ENCODE measurements at regions not wholly inside any gene's neighbourhood (a gene's known extent, or its start where the extent isn't known, plus 50 kb on each side); places are given as distances from the start of the nearest gene placed in this dataset.

- WGBS, 2 donors = 45 to 61% methylated on average over 5 of the region's 5 CpGs
- TF ChIP-seq EP300 (IDR thresholded peaks at IDR 0.05) = no peak
- no peak for TF ChIP-seq POLR2A (IDR thresholded peaks at IDR 0.05)
- TF ChIP-seq POLR2AphosphoS5 (IDR thresholded peaks at IDR 0.05) = no peak
- no peak for TF ChIP-seq CTCF (IDR thresholded peaks at IDR 0.05)
Measured at GRCh38 chr7:69328516-69328915, 269.8 kb upstream of the AUTS2 start.

GRCh38 chr7:69334701-69335100, 263.6 kb upstream of the AUTS2 start:
- H3K36me3 ChIP-seq = no peaks in the 10 kb centered on the region

More at GRCh38 chr7:69328516-69328915, 269.8 kb upstream of the AUTS2 start:
- no peaks in the 10 kb centered on the region for H3K36me3 ChIP-seq
- H3K27me3 ChIP-seq = no peaks in the 10 kb centered on the region
- no peaks in the 10 kb centered on the region for H3K4me1 ChIP-seq
- H3K9me3 ChIP-seq = peaks cover 0 to 2% (median 0%) of the 10 kb centered on the region in 4 donors
- no peak for DNase-seq
- intact Hi-C loops (cut with DNase I) = no loop called here
- H3K4me3 ChIP-seq = no peak overlapping the region
- no peak overlapping the region for H3K27ac ChIP-seq

DNA sequence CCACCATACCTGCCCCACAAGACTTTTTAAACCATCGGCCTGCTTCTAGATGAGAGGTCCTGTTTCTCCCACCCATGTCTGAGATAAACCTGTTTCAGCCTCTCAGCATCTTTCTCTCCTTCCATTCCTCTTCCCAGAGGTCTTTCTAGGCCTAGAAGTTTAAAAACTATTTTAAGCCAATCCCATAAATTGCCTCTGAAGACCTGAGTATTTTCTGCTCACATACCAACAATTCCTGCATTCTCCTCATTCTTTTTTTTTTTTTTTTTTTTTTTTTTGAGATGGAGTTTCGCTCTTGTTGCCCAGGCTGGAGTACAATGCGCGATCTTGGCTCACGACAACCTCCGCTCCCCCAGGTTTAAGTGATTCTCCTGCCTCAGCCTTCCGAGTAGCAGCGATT, 262.9 kb upstream of the AUTS2 start:
- Histone ChIP-seq H3K27me3 (no peaks in the 10 kb centered on the region), H3K27ac (no peak overlapping the region), H3K4me1 (no peaks in the 10 kb centered on the region), H3K9me3 (peaks cover 0 to 1% (median 0%) of the 10 kb centered on the region in 4 donors), H3K4me3 (no peak overlapping the region), H3K36me3 (no peaks in the 10 kb centered on the region)
- DNase-seq = no peak
- 95 to 98% methylated on average over 8 of the region's 8 CpGs for WGBS, 2 donors
- TF ChIP-seq POLR2AphosphoS5 (IDR thresholded peaks at IDR 0.05) (no peak), CTCF (IDR thresholded peaks at IDR 0.05) (no peak), POLR2A (IDR thresholded peaks at IDR 0.05) (no peak), EP300 (IDR thresholded peaks at IDR 0.05) (no peak)
- intact Hi-C loops (cut with DNase I) = no loop called here

More at GRCh38 chr7:69334701-69335100, 263.6 kb upstream of the AUTS2 start:
- H3K4me1 ChIP-seq = no peaks in the 10 kb centered on the region
- TF ChIP-seq POLR2A (IDR thresholded peaks at IDR 0.05) = no peak
- no peak overlapping the region for H3K27ac ChIP-seq
- intact Hi-C loops (cut with DNase I) = no loop called here
- DNase-seq = no peak
- no peak overlapping the region for H3K4me3 ChIP-seq
- peaks cover 0 to 2% (median 0%) of the 10 kb centered on the region in 4 donors for H3K9me3 ChIP-seq
- no peaks in the 10 kb centered on the region for H3K27me3 ChIP-seq
- 69 to 74% methylated on average over 3 of the region's 3 CpGs for WGBS, 2 donors

- no peak for TF ChIP-seq POLR2A (IDR thresholded peaks at IDR 0.05)
- TF ChIP-seq POLR2AphosphoS5 (IDR thresholded peaks at IDR 0.05) = no peak
- TF ChIP-seq EP300 (IDR thresholded peaks at IDR 0.05) = no peak
- TF ChIP-seq CTCF (IDR thresholded peaks at IDR 0.05) = no peak
- WGBS, 2 donors = 52 to 82% methylated on average over 3 of the region's 3 CpGs
- intact Hi-C loops (cut with DNase I) = no loop called here
Measured at GRCh38 chr7:69336976-69337375, 261.3 kb upstream of the AUTS2 start.

DNA sequence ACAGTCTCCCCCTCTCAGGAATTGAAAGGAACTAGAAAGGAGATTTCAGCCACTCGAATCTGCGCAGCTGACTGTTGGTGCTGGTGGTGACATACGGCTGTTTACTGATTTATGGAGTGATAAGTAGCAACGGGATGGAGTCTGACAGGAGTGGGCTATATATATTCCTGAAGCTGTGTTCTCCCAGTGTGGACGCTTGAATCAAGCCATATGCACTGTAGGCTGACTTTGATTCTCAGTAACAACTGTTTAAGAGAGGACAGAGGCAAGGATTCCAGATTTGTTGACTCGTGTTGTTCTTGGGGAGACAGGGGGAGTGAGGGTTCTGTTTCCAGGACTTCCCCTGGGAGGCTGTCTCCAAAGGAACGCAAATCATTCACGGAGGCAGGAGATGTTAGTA, 260.1 kb upstream of the AUTS2 start:
- Histone ChIP-seq H3K27me3 (no peaks in the 10 kb centered on the region), H3K4me1 (no peaks in the 10 kb centered on the region), H3K9me3 (no peaks in the 10 kb centered on the region), H3K36me3 (no peaks in the 10 kb centered on the region), H3K4me3 (no peak overlapping the region), H3K27ac (no peak overlapping the region)
- 35 to 57% methylated on average over 8 of the region's 8 CpGs for WGBS, 2 donors
- no peak for DNase-seq
- no peak for TF ChIP-seq POLR2AphosphoS5 (IDR thresholded peaks at IDR 0.05)
- no peak for TF ChIP-seq POLR2A (IDR thresholded peaks at IDR 0.05)
- TF ChIP-seq CTCF (IDR thresholded peaks at IDR 0.05) = no peak
- no peak for TF ChIP-seq EP300 (IDR thresholded peaks at IDR 0.05)
- intact Hi-C loops (cut with DNase I) = no loop called here

More at GRCh38 chr7:69336976-69337375, 261.3 kb upstream of the AUTS2 start:
- Histone ChIP-seq H3K4me1 (no peaks in the 10 kb centered on the region), H3K27ac (no peak overlapping the region), H3K4me3 (no peak overlapping the region), H3K36me3 (no peaks in the 10 kb centered on the region), H3K9me3 (no peaks in the 10 kb centered on the region), H3K27me3 (no peaks in the 10 kb centered on the region)
- no peak for DNase-seq
